Stimulated activated CD4-positive, alpha-beta T cell treated with anti-CD3 and anti-CD28 coated beads, Interleukin-1b, Interleukin-23, amount 100 ng/mL, for 1 hour (primary cell): ENCODE measurements at regions not wholly inside any gene's neighbourhood (a gene's known extent, or its start where the extent isn't known, plus 50 kb on each side); places are given as distances from the start of the nearest gene placed in this dataset.
A peak's percentile ranks its signal among the peaks of the same experiment; 100 is the strongest.

Experiments
- DNase-seq, 2 donors: peaks; one replicate each; pipeline ENCODE4 v3.0.0-alpha.2; 2020; ENCODE audit warnings: low read depth in 2 of 2

DNA sequence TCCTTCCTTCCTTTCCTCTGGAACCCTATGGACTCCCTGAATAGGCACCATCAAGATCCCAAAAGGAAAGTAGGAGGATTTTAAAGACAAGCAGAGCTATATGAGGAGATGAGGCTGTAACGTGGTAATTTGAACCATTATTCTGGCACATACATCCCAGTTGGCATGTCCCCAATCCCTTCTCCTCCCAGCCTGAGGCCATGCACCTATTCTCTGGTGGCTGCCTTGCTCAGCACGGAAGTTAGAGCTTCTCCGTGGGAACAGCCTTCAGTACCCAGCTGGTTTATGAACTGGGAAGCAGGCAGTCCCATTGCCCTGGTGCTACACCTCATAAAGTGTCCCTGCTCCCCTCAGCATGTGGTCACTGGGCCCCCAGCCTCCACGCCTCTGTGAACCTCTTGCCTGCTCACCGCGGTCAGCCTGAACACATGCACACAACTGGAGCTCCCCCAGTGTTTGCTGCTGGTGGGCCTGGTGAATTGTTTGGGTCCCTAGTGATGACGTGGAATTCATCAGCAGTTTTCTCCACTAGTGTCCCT lies 139.9 kb upstream of the PLET1 start:
- no peak for DNase-seq

DNA sequence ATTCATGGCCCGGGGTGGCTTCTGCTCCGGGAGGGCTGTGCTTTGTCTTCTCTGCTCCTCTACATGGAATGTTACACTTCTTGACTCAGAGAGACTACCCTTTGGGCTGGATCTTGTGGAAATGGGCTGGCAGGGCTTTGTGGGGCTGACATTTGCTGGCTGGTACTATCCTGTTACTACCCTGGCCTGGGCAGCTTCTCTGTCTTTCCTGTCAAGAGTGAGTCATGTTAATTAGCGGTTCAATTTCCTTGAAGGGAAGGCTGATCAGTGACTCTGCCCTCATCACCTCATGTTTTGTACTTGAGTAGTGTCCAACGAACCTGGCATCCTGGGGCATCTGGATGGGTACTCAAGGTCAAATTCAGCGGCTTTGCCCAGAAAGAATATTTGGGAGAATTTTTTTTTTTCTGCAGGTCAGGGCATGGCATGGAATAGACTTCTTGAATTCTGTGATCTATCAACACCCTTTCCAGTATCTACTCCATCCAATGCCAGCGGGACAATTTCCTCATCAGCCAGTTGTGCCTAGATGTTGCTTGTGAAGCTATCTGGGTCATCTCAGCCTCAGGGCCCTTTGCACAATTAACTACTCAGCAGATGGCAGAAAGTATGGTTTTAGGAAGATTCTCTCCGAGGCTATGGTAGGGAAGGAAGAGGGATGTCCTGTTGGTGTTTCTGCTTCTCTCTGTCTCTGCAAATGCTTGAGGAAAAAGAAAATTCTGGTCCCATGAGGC lies 140.5 kb upstream of the PLET1 start:
- DNase-seq: no peak

- no peak for DNase-seq
Observed at GRCh38 chr11:112403432-112403831, 142.8 kb upstream of the PLET1 start.

DNA sequence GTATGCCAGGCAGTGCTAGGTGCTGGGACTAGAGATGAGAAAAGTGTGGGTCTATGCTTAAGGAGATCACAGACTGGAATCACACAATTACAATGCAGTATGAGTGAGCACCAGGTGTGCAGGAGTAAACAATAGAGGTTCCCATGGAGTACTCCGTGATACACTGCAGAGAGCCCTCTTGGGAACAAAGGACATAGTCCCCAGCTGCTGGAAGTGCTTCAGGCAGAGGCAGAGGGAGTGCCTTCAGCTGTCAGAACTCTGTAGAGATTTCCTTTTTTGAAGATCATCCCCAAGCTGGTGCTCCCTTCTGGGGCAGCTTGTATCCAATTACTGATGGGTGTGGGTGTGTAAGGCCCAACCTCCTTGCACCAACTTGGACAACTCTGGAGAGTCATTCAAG lies 143.5 kb upstream of the PLET1 start:
- DNase-seq: no peak

- no peak for DNase-seq
Observed at GRCh38 chr11:112408517-112408916, 147.9 kb upstream of the PLET1 start.

GRCh38 chr11:112410325-112410724 lies 149.7 kb upstream of the PLET1 start:
- DNase-seq: no peak

- DNase-seq: no peak
Observed at GRCh38 chr11:112412383-112412782, 151.7 kb upstream of the PLET1 start.

DNA sequence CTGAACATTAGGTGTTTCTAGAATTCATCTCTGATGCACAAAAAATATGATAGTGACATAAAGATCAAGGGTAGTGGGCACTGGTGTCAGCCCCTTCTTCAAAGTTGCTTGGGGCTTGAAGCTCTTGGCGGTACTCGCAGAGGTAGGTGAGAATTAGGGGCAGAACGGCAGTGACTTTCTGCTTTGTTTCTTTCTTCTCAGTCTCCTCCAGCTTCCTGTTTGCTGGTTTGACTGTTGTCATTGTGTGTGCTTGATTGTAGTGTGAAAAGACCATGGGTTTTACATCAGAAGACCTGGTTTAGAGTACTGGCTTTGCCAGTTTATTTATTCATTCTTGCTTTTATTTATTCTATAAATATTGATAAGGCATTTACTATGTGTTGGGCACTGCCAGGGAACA lies 156.7 kb upstream of the PLET1 start:
- no peak for DNase-seq

GRCh38 chr11:112418438-112418837 lies 157.8 kb upstream of the PLET1 start:
- no peak for DNase-seq

DNA sequence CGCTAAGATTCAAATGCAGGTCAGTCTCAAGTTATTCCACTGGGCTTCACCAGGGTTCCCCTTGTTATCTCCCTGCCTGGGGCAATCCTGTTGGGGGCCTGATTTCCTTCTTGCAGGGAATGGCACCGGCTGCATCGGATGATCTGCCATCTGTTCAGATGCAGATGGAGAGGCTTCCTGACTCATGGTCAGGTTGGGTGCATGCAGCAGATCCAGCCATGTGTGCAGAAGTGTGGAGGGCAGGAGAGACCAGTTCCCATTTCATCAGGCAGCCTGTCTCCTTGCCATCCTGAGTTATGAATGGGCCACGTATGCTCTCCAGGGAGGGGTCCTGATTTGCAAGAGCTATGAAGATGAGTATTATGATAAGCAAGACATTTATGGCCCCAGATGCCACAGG lies 161.2 kb upstream of the PLET1 start:
- no peak for DNase-seq

DNA sequence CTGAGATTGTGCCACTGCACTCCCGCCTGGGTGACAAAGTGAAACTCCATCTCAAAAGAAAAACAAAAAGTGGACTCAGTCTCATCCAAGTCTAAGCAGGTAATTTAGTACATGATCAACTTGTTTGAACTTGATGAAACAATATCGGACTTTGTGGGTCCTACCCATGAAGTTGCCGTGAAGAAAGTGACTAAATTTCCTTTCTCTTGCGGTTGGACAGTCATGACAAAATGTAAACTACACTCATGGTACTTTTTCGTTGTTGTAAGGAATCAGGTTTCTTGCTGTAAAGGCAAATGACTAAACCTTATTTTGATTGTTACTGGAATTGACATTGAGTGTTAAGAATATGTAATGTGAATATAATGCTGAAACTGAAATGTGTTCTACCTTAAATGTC lies 164.5 kb upstream of the PLET1 start:
- no peak for DNase-seq

- DNase-seq: no peak
Observed at GRCh38 chr11:112437096-112437495, 176.4 kb upstream of the PLET1 start.

GRCh38 chr11:112439614-112440013 lies 179.0 kb upstream of the PLET1 start:
- no peak for DNase-seq

DNA sequence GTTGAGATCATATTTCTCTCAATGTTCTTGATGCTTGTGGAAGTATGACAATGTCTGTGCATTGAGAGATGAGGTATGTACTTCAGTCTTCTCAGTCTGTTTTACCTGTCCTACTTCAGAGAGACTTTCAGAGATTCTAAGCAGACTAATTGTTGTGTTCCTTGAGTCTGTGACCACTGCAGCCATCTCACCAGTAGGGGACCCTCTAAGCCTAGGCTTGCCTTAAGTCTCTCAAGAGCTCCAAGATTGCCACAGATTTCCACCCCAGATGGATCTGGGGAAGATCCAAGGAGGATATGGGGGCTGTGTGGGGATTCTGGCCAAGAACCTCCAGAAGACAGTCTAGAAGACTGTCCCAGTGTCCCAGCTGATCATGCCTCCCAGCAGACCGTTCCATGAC lies 179.9 kb upstream of the PLET1 start:
- no peak for DNase-seq

DNA sequence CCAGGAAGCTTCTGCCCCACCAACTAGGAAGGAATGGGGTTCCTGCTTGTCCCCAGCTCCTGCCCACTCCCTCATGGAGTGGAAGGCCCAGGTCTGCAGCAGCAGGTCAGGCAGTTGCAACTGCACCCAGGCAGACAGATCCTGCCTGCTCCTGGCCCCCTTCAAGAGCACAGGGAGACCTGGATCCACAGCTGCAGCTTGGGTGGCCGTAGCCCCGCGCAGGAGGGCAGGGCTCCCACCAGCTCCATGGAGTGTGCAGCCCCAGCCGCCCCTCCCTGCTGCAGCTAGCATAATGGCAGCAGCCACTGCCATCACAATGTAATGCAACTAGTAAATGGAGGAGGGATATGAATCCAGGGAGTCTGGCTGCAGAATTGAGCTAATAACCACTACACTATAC lies 187.5 kb upstream of the PLET1 start:
- no peak for DNase-seq

- no peak for DNase-seq
Observed at GRCh38 chr11:112448806-112449205, 188.1 kb upstream of the PLET1 start.

- no peak for DNase-seq
Observed at GRCh38 chr11:112451250-112451649, 190.6 kb upstream of the PLET1 start.

- DNase-seq: peak in 1 of 2 donors; percentile 2
Observed at GRCh38 chr11:112453601-112454577, 193.2 kb upstream of the PLET1 start.

- DNase-seq: no peak
Observed at GRCh38 chr11:112454841-112455240, 194.2 kb upstream of the PLET1 start.

GRCh38 chr11:112455791-112456190 lies 195.1 kb upstream of the PLET1 start:
- DNase-seq: no peak

DNA sequence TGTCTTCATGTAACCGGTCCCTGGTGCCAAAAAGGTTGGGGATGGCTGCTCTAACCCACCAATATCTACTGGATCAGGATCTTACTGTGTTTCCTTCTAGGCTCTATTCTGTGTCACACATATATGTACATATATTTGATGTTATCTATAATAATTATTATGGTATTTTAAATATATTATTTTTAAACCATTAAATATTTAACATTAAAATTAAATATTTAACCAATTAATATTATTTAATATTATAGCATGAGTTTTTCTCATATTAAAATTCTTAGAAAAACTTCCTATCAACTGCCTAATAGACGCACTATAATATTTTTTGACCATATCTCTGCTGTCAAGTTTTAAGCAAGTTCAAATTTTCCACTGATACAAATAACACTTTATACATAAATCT lies 196.9 kb upstream of the PLET1 start:
- no peak for DNase-seq

DNA sequence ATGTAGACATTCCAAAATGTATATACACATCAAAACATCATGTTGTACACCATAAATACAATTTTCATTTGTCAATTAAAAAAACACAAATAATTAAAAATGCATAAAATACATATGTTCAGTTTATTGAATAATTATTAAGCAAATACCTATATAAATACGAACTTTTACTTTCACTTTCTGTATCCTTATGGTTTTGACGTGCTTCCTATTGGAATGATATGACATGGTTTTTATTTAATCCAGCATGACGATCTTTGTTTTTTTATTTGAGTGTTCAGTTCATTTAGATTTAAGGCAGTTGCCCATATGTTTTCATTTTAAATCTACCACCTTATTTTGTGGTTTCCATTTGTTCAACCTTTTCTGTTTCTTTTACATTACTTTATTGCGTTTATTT lies 198.3 kb upstream of the PLET1 start:
- no peak for DNase-seq

GRCh38 chr11:112460141-112460540 lies 199.5 kb upstream of the PLET1 start:
- DNase-seq: no peak
